Hepatocyte (in vitro differentiated cells): ENCODE measurements at regions not wholly inside any gene's neighbourhood (a gene's known extent, or its start where the extent isn't known, plus 50 kb on each side); places are given as distances from the start of the nearest gene placed in this dataset.

Experiments
- EZH2 ChIP-seq: fragments of 200-600 bp; sonication (generic); IDR thresholded peaks from 2 replicates; pipeline ENCODE4 v1.6.1; 2016; ENCODE audit warnings: antibody characterized with exemption, mild to moderate bottlenecking, borderline replicate concordance
- EZH2phosphoT487 ChIP-seq: fragments of 200-600 bp; sonication (generic); IDR thresholded peaks from one replicate; pipeline ENCODE4 v1.6.1; 2018; ENCODE audit warnings: antibody characterized with exemption, mild to moderate bottlenecking, low read depth, moderate library complexity; ENCODE audit not compliant: unreplicated experiment, severe bottlenecking
- TF ChIP-seq, protein P1 (sequence below): fragments of 200-600 bp; sonication (generic); IDR thresholded peaks from 2 replicates; pipeline ENCODE4 v1.5.1; 2016; ENCODE audit warnings: antibody characterized with exemption, mild to moderate bottlenecking; ENCODE audit not compliant: poor library complexity

- TF ChIP-seq, protein P1, sequence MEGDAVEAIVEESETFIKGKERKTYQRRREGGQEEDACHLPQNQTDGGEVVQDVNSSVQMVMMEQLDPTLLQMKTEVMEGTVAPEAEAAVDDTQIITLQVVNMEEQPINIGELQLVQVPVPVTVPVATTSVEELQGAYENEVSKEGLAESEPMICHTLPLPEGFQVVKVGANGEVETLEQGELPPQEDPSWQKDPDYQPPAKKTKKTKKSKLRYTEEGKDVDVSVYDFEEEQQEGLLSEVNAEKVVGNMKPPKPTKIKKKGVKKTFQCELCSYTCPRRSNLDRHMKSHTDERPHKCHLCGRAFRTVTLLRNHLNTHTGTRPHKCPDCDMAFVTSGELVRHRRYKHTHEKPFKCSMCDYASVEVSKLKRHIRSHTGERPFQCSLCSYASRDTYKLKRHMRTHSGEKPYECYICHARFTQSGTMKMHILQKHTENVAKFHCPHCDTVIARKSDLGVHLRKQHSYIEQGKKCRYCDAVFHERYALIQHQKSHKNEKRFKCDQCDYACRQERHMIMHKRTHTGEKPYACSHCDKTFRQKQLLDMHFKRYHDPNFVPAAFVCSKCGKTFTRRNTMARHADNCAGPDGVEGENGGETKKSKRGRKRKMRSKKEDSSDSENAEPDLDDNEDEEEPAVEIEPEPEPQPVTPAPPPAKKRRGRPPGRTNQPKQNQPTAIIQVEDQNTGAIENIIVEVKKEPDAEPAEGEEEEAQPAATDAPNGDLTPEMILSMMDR: no peak
- no peak for TF ChIP-seq EZH2
- no peak for TF ChIP-seq EZH2phosphoT487
Measured at GRCh38 chrX:77119706-77120105, 327.5 kb upstream of the FGF16 start.
